ENCODE measurements at regions not wholly inside any gene's neighbourhood (a gene's known extent, or its start where the extent isn't known, plus 50 kb on each side); places are given as distances from the start of the nearest gene placed in this dataset.

DNA sequence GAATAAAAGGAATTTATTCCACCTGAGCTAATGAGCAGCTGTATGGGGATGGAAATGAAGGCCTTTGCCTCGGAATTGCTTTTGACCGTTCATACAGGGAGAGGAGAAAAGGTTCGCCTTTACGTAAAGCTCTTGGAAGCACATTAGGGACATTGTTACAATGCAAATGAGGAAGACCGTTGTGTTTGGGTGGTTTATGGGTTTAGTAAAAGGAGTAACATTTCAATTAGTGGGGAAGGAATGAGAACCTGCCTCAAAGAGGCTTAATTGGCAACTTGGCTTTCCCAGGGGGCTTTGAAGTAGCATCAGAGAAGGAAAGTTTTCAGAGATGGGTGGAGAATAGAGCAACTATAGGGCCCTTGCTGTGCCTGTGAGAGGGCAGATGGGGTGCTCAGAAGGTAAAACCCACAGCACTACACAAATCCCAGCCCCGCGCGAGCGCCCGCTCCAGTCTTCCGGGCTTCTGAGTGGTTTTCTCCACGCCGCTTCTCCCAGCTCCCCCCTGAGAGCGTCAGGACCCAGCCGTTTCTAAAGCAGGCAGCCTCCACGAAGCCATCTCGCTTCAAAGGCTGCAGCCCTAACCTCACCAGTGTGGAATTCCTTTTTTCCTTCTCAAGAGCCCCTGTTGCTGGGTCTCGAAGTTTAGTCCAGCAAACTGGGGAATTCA lies 192.0 kb upstream of the HES1 start:
- no peak for DNase-seq (ENCODE audit: low read depth)
- H3K4me3 ChIP-seq (ENCODE audit: low read depth, low read length): no peak overlapping the region
- TF ChIP-seq, protein P1, sequence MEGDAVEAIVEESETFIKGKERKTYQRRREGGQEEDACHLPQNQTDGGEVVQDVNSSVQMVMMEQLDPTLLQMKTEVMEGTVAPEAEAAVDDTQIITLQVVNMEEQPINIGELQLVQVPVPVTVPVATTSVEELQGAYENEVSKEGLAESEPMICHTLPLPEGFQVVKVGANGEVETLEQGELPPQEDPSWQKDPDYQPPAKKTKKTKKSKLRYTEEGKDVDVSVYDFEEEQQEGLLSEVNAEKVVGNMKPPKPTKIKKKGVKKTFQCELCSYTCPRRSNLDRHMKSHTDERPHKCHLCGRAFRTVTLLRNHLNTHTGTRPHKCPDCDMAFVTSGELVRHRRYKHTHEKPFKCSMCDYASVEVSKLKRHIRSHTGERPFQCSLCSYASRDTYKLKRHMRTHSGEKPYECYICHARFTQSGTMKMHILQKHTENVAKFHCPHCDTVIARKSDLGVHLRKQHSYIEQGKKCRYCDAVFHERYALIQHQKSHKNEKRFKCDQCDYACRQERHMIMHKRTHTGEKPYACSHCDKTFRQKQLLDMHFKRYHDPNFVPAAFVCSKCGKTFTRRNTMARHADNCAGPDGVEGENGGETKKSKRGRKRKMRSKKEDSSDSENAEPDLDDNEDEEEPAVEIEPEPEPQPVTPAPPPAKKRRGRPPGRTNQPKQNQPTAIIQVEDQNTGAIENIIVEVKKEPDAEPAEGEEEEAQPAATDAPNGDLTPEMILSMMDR (IDR thresholded peaks at IDR 0.05; ENCODE audit: control insufficient read depth, extremely low read depth, insufficient read depth): no peak

DNA sequence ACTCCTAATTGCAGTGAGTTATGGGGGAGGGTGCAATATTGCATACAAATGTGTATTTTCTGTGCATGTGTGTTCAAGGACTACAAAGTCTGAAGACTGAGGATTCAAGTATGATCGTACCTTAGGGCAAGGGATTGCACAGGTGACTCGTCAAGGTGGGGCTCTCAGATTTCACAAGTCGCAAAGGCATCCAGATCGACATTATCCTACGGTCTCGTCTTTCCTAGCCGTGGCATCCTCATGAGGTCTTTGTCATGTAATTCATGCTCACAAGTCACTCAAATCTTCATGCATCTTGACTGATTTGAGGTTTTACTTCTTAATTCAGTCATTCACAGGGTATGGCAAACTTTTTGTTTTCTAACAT lies 191.4 kb upstream of the HES1 start:
- TF ChIP-seq, protein P1 (IDR thresholded peaks at IDR 0.05; ENCODE audit: control insufficient read depth, extremely low read depth, insufficient read depth): no peak
- no peak for DNase-seq (ENCODE audit: low read depth)
- H3K4me3 ChIP-seq (ENCODE audit: low read depth, low read length): no peak overlapping the region

DNA sequence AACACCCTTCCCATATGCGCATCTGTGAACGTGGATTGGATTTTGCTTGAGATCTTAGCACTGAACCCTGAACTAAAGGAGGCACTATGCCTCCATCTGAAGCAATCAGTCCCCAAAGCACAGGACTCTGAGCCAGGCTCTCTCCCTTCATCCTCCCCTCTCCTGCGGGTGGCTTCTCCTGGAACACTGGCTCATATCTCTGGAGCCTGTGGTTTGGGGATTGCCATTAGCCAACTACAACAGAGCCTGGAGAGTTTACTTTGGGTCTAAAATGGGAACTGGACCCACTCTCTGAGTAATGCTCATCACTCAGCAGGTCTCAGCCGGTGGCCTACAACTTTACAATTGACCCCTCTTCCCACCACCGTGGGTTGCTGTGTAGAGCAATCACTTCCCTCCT lies 190.8 kb upstream of the HES1 start:
- TF ChIP-seq, protein P1 (IDR thresholded peaks at IDR 0.05; ENCODE audit: control insufficient read depth, extremely low read depth, insufficient read depth): no peak

DNA sequence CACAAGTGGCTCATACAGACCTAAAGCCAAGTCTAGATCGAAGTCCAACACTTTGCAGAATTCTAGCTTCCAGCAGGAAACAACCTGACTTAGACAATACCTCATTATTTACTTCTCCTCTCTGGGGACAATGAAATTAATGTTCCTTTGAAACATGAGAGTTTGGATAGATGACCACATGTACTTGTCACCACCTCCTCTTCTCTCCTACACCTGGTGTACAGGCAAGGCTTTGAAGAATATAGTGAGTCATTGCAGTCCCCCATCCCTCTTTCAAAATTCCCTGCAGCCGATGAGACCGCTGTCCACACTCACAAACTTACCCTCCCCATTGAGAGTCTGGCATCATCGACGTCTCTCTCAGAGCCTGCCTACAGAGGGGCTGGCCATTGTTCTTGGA lies 189.0 kb upstream of the HES1 start:
- no peak for DNase-seq (ENCODE audit: low read depth)
- TF ChIP-seq, protein P1 (IDR thresholded peaks at IDR 0.05; ENCODE audit: control insufficient read depth, extremely low read depth, insufficient read depth): no peak
- H3K4me3 ChIP-seq (ENCODE audit: low read depth, low read length): no peak overlapping the region

More for the DNA sequence above, 190.8 kb upstream of the HES1 start:
- H3K4me3 ChIP-seq (ENCODE audit: low read depth, low read length): no peak overlapping the region
- DNase-seq (ENCODE audit: low read depth): no peak

DNA sequence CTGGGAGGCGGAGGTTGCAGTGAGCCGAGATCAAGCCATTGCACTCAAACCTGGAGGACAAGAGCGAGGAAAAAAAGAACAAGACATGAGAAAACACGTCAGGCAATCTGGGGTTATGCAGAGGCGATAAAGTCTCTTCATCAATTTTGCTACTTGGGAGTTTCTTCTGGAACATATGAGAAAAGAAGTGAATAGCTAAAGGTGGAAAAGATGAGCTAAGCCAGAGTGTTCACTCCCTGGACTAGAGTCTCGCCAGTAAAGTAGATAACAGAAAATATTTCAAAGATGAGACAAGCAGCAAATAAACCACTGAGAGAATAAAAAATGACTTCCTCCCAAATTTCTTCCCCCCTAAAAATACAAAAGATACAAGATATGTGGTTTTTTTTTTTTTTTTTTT lies 188.4 kb upstream of the HES1 start:
- DNase-seq (ENCODE audit: low read depth): no peak
- no peak overlapping the region for H3K4me3 ChIP-seq (ENCODE audit: low read depth, low read length)
- TF ChIP-seq, protein P1 (IDR thresholded peaks at IDR 0.05; ENCODE audit: control insufficient read depth, extremely low read depth, insufficient read depth): no peak

DNA sequence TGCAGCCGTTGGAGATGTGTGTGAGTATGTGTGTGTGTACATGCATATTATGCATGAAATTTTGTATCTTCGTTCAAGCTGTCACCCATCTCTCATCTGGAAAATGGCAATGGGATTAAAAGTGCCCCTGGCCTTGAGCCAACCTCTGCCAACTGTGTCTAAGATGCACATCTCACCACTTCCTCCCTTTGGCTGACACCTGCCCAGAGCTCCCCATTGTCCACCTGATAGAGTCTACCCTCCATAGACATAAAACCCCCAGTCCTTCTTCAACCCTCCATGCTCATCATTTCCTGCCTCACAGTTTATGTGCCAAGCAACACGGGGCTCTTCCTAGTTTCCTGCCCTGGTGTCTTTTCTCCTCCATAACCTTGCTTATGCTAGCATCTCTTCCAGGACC lies 187.5 kb upstream of the HES1 start:
- TF ChIP-seq, protein P1 (IDR thresholded peaks at IDR 0.05; ENCODE audit: control insufficient read depth, extremely low read depth, insufficient read depth): no peak
- H3K4me3 ChIP-seq (ENCODE audit: low read depth, low read length): no peak overlapping the region
- no peak for DNase-seq (ENCODE audit: low read depth)

DNA sequence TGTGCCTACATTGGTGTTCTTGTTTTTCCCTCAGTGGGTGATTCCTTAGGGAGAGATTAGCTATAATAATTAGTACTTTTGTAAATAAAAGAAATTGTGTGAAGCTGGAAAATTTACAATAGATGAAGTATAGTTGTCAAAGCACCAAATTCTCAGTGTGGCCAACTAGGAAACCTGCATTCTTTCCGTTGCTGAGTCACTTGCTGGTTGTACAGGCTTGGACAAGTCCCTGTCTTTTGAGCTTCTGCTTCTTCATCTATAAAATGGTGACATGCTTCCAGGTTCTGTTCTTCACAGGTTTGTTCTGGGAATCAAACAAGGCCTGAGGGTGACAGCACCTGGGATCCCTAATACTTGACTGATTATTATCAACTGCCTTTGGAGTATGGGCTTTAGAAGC lies 184.1 kb upstream of the HES1 start:
- no peak overlapping the region for H3K4me3 ChIP-seq (ENCODE audit: low read depth, low read length)

More for the DNA sequence above, 184.1 kb upstream of the HES1 start:
- DNase-seq (ENCODE audit: low read depth): no peak
- TF ChIP-seq, protein P1 (IDR thresholded peaks at IDR 0.05; ENCODE audit: control insufficient read depth, extremely low read depth, insufficient read depth): no peak

All from LNCaP clone FGC (cell line).